Sigmoid colon (tissue), 6 donors: ENCODE measurements at regions not wholly inside any gene's neighbourhood (a gene's known extent, or its start where the extent isn't known, plus 50 kb on each side); places are given as distances from the start of the nearest gene placed in this dataset.

Source experiments
- DNase-seq: peaks from one replicate; pipeline ENCODE4 v3.0.0-alpha.2; 2019
- H3K27ac ChIP-seq, 4 donors: fragments of 200-600 bp; sonication (generic); one replicate each; pipeline ENCODE4 v1.5.1; 2016 to 2019; ENCODE audit warnings: mild to moderate bottlenecking in 1 of 4
- H3K27me3 ChIP-seq, 3 donors: fragments of 200-600 bp; sonication (generic); one replicate each; pipeline ENCODE4 v1.5.1; 2019; ENCODE audit warnings: mild to moderate bottlenecking in 1 of 3
- H3K36me3 ChIP-seq, 4 donors: fragments of 200-600 bp; sonication (generic); one replicate each; pipeline ENCODE4 v1.5.1; 2016 to 2019
- H3K4me1 ChIP-seq, 4 donors: fragments of 200-600 bp; sonication (generic); one replicate each; pipeline ENCODE4 v1.5.1; 2017 to 2019
- H3K4me3 ChIP-seq, 4 donors: fragments of 200-600 bp; sonication (generic); one replicate each; pipeline ENCODE4 v1.5.1; 2017 to 2019; ENCODE audit warnings: mild to moderate bottlenecking in 2 of 4, moderate library complexity in 1 of 4
- H3K9me3 ChIP-seq, 4 donors: fragments of 200-600 bp in 3 of 4; sonication (generic) in 3 of 4; one replicate each; pipeline versions ENCODE4 v1.5.1 to v1.6.1; 2013 to 2019
- CTCF ChIP-seq, 4 experiments: fragments of 450-650 bp in 3 of 4; fragments of 200-600 bp in 1 of 4; IDR thresholded peaks; one replicate each; pipeline ENCODE4 v1.5.1; 2016 to 2019; ENCODE audit warnings: antibody characterized with exemption in 4 of 4, mild to moderate bottlenecking in 3 of 4, moderate library complexity in 2 of 4
- EP300 ChIP-seq, 4 donors: sonication (generic); formaldehyde crosslinking; IDR thresholded peaks; one replicate each; pipeline ENCODE4 v1.6.1; 2017; ENCODE audit warnings: antibody characterized with exemption in 4 of 4
- POLR2A ChIP-seq, 2 donors: fragments of 450-650 bp; IDR thresholded peaks; one replicate each; pipeline ENCODE4 v1.6.1; 2016; ENCODE audit warnings: antibody characterized with exemption in 2 of 2, mild to moderate bottlenecking in 2 of 2, moderate library complexity in 2 of 2
- POLR2AphosphoS5 ChIP-seq, 4 donors: sonication (generic); formaldehyde crosslinking; IDR thresholded peaks; one replicate each; pipeline ENCODE4 v1.6.1; 2017; ENCODE audit warnings: antibody characterized with exemption in 4 of 4
- WGBS, 2 donors: extraction: QIAGEN DNeasy Blood & Tissue Kit; methylation state at CpG; one replicate each; pipeline ENCODE4 v1.1.7; 2013; 5-methylcytosine and 5-hydroxymethylcytosine counted together
- intact Hi-C: fragments of 100-400 bp; cut with DNase I; formaldehyde crosslinking; loops from one replicate; pipeline ENCODE4 v1.15.1; 2023
- donor health status: healthy with polysubstance abuse.
- donor health status: healthy.

GRCh38 chr6:147654103-147654845, 145.8 kb downstream of the SAMD5 start:
- no peaks in the 10 kb centered on the region for H3K4me1 ChIP-seq
- TF ChIP-seq CTCF (IDR thresholded peaks at IDR 0.05), result no peak
- no peak for TF ChIP-seq POLR2AphosphoS5 (IDR thresholded peaks at IDR 0.05)
- H3K4me3 ChIP-seq, result no peak overlapping the region
- H3K27ac ChIP-seq, result no peak overlapping the region
- 77 to 86% methylated on average over 5 of the region's 5 CpGs for WGBS, 2 donors
- intact Hi-C loops, result no loop called here
- DNase-seq, result no peak
- H3K27me3 ChIP-seq, result no peaks in the 10 kb centered on the region
- H3K9me3 ChIP-seq, result no peaks in the 10 kb centered on the region
- H3K36me3 ChIP-seq, result no peaks in the 10 kb centered on the region

DNA sequence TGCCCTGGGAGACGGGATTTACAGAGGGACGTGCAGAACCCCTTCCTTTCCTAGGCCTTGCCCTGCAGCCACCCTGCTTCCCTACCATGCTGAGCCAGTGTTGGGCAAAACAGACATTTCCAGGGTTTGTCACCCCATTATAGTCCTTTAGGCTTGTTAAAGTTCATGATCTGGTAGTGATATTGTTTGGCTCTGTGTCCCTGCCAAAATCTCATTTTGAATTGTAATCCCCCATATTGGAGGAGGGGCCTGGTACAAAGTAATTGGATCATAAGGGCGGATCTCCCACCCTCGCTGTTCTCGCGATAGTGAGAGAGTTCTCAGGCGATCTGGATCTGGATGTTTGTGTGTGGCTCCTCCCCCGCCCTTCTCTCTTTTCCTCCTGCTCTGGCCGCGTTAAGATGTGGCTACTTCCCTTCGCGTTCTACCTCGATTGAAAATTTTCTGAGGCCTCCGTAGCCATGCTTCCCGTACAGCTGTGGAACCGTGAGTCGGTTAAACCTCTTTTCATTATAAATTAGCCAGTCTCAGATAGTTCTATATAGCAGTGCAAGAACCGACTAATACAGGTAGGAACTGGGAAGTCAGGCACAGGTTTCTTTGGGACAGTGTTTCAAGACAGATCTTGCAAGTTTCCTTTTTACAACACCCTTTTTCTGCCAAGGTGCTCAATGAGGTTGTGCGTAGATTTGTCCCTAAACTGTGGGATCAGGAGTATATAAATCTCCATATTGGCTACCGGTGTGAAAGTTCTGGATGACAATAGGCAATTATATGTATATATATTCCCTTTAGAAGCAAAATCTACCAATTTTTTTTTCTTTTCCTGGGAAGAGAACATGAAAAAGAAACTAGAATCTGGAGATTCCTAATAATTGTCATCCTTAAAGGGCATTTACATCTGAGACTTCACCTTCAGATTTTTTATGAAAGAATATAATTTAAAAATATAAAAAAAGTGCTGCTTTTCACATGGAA, 152.1 kb downstream of the SAMD5 start:
- WGBS, 2 donors, result 96 to 97% methylated on average over 20 of the region's 20 CpGs
- Histone ChIP-seq H3K4me1 (no peaks in the 10 kb centered on the region), H3K4me3 (no peak overlapping the region), H3K9me3 (no peaks in the 10 kb centered on the region), H3K36me3 (no peaks in the 10 kb centered on the region), H3K27me3 (no peaks in the 10 kb centered on the region), H3K27ac (no peak overlapping the region)
- intact Hi-C loops, result no loop called here
- DNase-seq, result no peak
- no peak for TF ChIP-seq POLR2A (IDR thresholded peaks at IDR 0.05)
- no peak for TF ChIP-seq POLR2AphosphoS5 (IDR thresholded peaks at IDR 0.05)
- TF ChIP-seq CTCF (IDR thresholded peaks at IDR 0.05), result no peak
- no peak for TF ChIP-seq EP300 (IDR thresholded peaks at IDR 0.05)

DNA sequence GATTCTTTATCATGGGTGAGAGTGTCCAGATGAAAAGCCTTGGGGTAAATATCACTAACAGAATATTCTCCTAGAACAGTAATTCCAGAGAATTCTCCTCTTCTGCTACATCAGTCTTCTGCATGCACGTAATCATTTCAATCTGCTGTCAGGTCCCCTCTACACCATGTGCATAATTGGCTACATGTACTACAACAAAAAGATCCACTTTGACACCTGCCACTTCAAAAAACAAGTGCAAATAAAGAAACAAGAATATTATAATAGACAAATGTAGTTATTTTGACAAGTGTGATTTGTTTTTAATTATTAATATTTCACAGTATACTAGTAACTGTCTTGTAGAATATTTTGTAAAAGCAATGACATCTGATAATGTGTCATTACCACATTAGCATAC, 154.2 kb downstream of the SAMD5 start:
- no peak for DNase-seq
- no peak overlapping the region for H3K27ac ChIP-seq
- WGBS, 2 donors, result 94 to 95% methylated on average over 1 of the region's 1 CpG
- H3K4me1 ChIP-seq, result no peaks in the 10 kb centered on the region
- H3K9me3 ChIP-seq, result no peaks in the 10 kb centered on the region
- H3K4me3 ChIP-seq, result no peak overlapping the region
- TF ChIP-seq EP300 (IDR thresholded peaks at IDR 0.05) (no peak), POLR2AphosphoS5 (IDR thresholded peaks at IDR 0.05) (no peak), CTCF (IDR thresholded peaks at IDR 0.05) (no peak), POLR2A (IDR thresholded peaks at IDR 0.05) (no peak)
- no peaks in the 10 kb centered on the region for H3K36me3 ChIP-seq
- intact Hi-C loops, result no loop called here
- no peaks in the 10 kb centered on the region for H3K27me3 ChIP-seq

GRCh38 chr6:147664092-147664491, 155.6 kb downstream of the SAMD5 start:
- H3K9me3 ChIP-seq, result no peaks in the 10 kb centered on the region
- H3K27me3 ChIP-seq, result no peaks in the 10 kb centered on the region
- no peaks in the 10 kb centered on the region for H3K36me3 ChIP-seq
- H3K4me3 ChIP-seq, result no peak overlapping the region
- H3K4me1 ChIP-seq, result no peaks in the 10 kb centered on the region
- H3K27ac ChIP-seq, result no peak overlapping the region
- no peak for DNase-seq
- TF ChIP-seq POLR2AphosphoS5 (IDR thresholded peaks at IDR 0.05) (no peak), POLR2A (IDR thresholded peaks at IDR 0.05) (no peak), EP300 (IDR thresholded peaks at IDR 0.05) (no peak), CTCF (IDR thresholded peaks at IDR 0.05) (no peak)
- 59 to 87% methylated on average over 2 of the region's 2 CpGs for whole genome bisulfite sequencing, 2 donors
- intact Hi-C loops, result no loop called here
